LNCAP (cell line): ENCODE measurements at regions not wholly inside any gene's neighbourhood (a gene's known extent, or its start where the extent isn't known, plus 50 kb on each side); places are given as distances from the start of the nearest gene placed in this dataset.

Source experiments
- TF ChIP-seq, protein P1 (sequence below): fragments of 450-650 bp; IDR thresholded peaks from 2 replicates; pipeline ENCODE4 v1.5.1; 2017; ENCODE audit warnings: mild to moderate bottlenecking

- TF ChIP-seq, protein P1, sequence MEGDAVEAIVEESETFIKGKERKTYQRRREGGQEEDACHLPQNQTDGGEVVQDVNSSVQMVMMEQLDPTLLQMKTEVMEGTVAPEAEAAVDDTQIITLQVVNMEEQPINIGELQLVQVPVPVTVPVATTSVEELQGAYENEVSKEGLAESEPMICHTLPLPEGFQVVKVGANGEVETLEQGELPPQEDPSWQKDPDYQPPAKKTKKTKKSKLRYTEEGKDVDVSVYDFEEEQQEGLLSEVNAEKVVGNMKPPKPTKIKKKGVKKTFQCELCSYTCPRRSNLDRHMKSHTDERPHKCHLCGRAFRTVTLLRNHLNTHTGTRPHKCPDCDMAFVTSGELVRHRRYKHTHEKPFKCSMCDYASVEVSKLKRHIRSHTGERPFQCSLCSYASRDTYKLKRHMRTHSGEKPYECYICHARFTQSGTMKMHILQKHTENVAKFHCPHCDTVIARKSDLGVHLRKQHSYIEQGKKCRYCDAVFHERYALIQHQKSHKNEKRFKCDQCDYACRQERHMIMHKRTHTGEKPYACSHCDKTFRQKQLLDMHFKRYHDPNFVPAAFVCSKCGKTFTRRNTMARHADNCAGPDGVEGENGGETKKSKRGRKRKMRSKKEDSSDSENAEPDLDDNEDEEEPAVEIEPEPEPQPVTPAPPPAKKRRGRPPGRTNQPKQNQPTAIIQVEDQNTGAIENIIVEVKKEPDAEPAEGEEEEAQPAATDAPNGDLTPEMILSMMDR, result no peak
Measured at GRCh38 chr4:117481742-117482141, 396.4 kb upstream of the TRAM1L1 start.

- TF ChIP-seq, protein P1, result no peak
Measured at GRCh38 chr4:117488692-117489091, 403.3 kb upstream of the TRAM1L1 start.

DNA sequence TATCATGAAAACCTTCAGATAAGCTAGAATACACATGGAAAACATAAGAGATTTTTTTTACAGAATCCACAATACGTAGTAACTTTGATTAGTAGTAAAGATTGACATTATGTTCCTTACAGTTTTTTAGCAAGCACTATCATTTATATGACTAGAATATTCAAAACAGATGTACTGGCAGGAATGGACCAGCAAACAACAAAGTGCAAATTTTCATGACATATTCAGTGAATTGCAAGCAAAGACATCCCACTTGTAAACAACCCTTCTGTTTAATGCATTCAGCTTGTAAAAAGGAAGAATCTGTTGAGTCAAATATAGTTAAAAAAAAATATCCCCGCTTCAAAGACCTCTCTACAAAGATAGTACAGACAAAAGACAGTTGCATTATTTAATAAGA, 403.7 kb upstream of the TRAM1L1 start:
- TF ChIP-seq, protein P1, result no peak

DNA sequence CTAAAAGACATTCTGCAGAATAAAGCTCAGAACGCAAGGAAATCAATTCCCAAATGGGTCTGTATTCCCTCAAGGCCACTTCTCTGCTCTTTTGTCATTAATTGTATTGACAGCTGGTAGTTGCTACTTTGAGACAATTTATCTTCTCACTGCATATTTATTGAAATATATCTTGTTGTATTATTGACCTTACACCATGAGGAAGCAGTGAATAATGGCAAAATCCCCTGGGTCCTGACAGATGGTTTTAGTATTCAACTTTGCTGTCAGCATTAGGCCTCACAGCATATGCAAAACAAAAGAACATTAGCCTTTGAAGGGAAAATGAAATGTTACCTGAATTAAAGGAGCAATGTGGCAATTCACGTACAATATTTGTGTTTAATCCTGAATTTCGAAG, 406.1 kb upstream of the TRAM1L1 start:
- TF ChIP-seq, protein P1, result no peak

GRCh38 chr4:117495802-117496201, 410.4 kb upstream of the TRAM1L1 start:
- TF ChIP-seq, protein P1, result no peak

GRCh38 chr4:117512414-117512813, 427.0 kb upstream of the TRAM1L1 start:
- TF ChIP-seq, protein P1, result no peak

GRCh38 chr4:117514391-117515175, 429.2 kb upstream of the TRAM1L1 start:
- TF ChIP-seq, protein P1, result no peak
